Gastrocnemius medialis (tissue), 4 donors: ENCODE measurements at regions not wholly inside any gene's neighbourhood (a gene's known extent, or its start where the extent isn't known, plus 50 kb on each side); places are given as distances from the start of the nearest gene placed in this dataset.

Experiments
- POLR2A ChIP-seq, 2 donors: fragments of 450-650 bp; IDR thresholded peaks; one replicate each; pipeline ENCODE4 v1.6.1; 2017; ENCODE audit warnings: antibody characterized with exemption in 2 of 2, mild to moderate bottlenecking in 2 of 2, moderate library complexity in 2 of 2
- TF ChIP-seq, protein P1 (sequence below), 5 experiments: fragments of 450-650 bp in 3 of 5; fragments of 200-600 bp in 2 of 5; sonication (generic) in 2 of 5; IDR thresholded peaks in 4 of 5; conservative IDR thresholded peaks in 1 of 5; 1 replicate in 4 of 5; 2 replicates in 1 of 5; pipeline ENCODE4 v1.5.1; 2016 to 2019; ENCODE audit warnings: antibody characterized with exemption in 5 of 5, mild to moderate bottlenecking in 3 of 5, moderate library complexity in 3 of 5

GRCh38 chr1:98384461-98385141, 276.9 kb upstream of the SNX7 start:
- TF ChIP-seq, protein P1, sequence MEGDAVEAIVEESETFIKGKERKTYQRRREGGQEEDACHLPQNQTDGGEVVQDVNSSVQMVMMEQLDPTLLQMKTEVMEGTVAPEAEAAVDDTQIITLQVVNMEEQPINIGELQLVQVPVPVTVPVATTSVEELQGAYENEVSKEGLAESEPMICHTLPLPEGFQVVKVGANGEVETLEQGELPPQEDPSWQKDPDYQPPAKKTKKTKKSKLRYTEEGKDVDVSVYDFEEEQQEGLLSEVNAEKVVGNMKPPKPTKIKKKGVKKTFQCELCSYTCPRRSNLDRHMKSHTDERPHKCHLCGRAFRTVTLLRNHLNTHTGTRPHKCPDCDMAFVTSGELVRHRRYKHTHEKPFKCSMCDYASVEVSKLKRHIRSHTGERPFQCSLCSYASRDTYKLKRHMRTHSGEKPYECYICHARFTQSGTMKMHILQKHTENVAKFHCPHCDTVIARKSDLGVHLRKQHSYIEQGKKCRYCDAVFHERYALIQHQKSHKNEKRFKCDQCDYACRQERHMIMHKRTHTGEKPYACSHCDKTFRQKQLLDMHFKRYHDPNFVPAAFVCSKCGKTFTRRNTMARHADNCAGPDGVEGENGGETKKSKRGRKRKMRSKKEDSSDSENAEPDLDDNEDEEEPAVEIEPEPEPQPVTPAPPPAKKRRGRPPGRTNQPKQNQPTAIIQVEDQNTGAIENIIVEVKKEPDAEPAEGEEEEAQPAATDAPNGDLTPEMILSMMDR (IDR thresholded peaks at IDR 0.05 in 4 of 5, conservative IDR thresholded peaks at IDR 0.05 in 1 of 5) = no peak
- TF ChIP-seq POLR2A (IDR thresholded peaks at IDR 0.05) = no peak
